Skin epidermis (tissue), 12 donors: ENCODE measurements at regions not wholly inside any gene's neighbourhood (a gene's known extent, or its start where the extent isn't known, plus 50 kb on each side); places are given as distances from the start of the nearest gene placed in this dataset.

Experiments used
- H3K27ac ChIP-seq, 21 experiments: fragments of 200-600 bp; sonication (generic) in 11 of 21; one replicate each; pipeline ENCODE4 v1.5.0; 2020; ENCODE audit warnings: mild to moderate bottlenecking in 3 of 21, inconsistent platforms in 2 of 21, moderate library complexity in 2 of 21
- H3K4me3 ChIP-seq, 7 experiments: fragments of 200-600 bp; sonication (generic) in 2 of 7; one replicate each; pipeline ENCODE4 v1.5.0; 2020; ENCODE audit warnings: inconsistent platforms in 2 of 7, mild to moderate bottlenecking in 2 of 7, moderate library complexity in 1 of 7

DNA sequence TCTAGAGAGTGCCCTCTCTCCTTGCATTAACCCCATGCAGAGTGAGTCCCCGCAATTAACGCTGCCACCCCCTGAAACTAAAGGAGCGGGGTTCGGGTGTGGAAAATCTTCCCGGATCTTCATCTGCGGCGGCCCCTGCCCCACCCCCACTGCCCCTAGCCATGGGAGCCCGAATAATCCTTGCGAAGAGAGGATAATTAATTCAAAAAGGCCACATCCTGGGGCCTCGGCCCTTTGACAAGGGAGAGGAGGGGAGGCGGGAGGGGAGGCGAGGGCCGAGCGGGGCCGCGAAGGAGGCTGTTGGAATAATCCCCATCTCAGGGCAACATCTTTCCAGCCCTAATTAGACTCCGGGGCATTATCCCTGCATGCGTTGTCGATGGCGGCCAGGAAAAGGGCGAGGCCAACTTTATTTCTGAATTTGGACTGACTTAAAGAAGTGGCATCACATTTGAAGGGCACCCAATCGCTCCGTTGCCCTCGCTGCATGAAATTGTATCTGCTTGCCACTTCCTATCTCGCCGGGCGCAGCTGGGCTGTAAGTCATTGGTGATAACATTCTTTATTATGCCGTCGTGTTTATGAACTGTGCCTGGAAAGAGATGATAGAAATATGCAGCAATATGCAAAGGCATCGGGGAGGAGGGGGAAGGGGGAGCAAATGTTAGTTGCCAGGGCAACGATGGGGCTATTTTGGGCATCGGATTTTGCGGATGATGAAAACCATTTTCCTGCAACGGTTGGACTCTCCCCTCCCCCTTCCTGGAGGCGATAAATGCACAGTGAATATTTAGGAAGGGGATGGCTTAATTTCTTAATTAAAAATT lies 387.1 kb upstream of the TNRC6C start:
- no peak overlapping the region for H3K4me3 ChIP-seq
- H3K27ac ChIP-seq, result peak overlapping the region in 1 of 21 experiments; percentile 47

DNA sequence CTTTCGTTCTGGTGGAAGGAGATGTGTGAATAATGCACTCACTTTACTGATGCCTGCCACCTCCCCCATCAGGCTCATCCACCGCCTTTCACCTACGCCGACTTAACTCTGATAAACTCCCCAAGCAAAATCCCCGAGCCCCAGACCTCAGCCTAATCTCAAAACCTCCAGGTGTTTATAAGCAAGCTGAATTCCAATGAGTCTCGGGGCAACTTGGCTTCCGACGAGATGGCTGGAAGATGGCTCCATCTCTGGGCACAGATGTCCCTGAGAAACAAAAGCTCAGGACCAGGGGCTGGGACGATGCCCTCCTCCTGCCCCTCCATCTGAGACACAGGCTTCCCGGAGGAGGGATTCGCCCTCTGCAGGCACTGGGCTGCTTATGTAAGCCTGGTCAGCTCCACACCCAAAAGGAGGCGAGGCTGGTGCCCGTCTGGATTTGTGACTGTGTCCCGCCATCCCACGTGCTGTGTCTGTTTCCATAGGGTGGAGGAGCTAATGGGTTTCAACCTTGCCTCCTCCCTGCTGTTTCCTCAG lies 386.4 kb upstream of the TNRC6C start:
- Histone ChIP-seq H3K27ac (no peak overlapping the region), H3K4me3 (no peak overlapping the region)

DNA sequence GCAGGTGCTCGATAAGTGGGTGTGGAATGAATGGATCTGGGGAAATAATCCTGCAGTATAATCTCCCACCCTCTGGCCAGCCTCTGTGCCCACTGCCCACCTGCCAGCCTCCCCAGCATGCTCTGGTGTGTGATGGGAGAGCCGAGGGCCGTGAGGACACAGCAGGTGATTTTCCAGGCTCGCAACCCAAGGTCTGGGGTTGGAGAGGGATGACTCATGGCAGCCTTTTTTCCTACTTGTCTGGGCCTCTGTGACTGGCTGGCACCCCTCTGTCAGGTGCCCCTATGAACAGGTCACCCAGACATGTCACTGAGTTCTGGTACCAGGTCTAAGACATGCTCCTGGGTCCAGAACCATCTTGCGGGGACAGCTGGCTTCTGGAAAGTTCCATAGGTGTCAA lies 385.7 kb upstream of the TNRC6C start:
- Histone ChIP-seq H3K4me3 (no peak overlapping the region), H3K27ac (no peak overlapping the region)

DNA sequence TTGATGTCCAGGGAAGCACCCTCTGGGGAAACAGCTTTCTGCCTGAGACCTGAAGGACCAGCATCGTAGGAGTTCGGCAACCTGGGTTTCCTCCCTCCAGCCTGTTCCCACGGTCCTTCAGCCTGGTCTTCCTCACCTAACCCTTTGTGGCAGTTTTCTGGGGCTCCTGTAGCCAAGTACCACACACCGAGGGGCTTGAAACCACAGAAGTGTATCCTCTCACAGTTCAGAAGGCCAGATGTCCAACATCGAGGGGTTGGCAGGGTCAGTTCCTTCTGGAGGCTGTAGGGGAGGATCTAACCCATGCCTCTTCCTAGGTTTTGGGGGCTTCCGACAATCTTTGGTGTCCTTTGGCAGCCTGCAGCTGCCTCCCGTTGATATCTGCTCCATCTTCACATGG lies 381.0 kb upstream of the TNRC6C start:
- H3K4me3 ChIP-seq, result no peak overlapping the region
- no peak overlapping the region for H3K27ac ChIP-seq

DNA sequence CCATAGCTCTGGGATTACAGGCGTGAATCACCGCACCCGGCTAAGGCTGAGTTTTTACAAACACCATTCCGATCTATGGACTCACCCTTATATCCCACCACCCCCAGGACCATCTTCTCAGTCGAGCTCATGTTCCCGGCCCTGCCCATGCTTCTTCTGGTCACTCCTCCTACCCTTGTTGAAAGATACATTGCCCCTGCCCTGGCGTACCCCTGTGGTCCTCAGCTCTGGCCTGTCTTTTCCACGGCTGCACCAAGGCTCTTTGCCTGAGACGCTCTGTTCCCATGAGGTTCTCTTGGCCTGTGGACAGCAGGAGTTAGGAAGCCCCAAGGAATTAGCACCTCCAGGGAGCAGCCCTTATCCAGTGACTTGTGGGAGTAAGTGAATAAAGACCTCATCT lies 379.4 kb upstream of the TNRC6C start:
- peak overlapping the region in 1 of 21 experiments; percentile 51 for H3K27ac ChIP-seq
- H3K4me3 ChIP-seq, result no peak overlapping the region

DNA sequence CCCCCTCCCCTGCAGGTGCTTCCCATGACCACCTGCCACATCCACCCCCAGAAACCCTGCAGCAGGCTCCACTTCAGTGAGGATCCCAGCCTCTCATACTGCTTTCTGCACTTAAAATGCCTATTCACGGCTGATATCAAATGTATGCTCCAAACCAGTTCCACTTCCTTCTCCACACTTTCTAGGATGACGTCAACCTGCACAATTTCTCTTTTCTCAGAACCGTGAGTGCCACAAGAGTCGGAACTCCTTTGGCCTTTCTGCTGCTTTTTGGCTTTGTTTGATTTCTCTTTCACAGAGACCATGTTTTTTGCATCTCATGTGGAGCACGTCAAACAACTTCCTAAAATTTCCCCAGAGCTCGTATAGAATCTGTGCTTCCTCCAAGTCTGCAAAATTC lies 378.8 kb upstream of the TNRC6C start:
- H3K27ac ChIP-seq, result peak overlapping the region in 1 of 21 experiments; percentile 51
- no peak overlapping the region for H3K4me3 ChIP-seq

DNA sequence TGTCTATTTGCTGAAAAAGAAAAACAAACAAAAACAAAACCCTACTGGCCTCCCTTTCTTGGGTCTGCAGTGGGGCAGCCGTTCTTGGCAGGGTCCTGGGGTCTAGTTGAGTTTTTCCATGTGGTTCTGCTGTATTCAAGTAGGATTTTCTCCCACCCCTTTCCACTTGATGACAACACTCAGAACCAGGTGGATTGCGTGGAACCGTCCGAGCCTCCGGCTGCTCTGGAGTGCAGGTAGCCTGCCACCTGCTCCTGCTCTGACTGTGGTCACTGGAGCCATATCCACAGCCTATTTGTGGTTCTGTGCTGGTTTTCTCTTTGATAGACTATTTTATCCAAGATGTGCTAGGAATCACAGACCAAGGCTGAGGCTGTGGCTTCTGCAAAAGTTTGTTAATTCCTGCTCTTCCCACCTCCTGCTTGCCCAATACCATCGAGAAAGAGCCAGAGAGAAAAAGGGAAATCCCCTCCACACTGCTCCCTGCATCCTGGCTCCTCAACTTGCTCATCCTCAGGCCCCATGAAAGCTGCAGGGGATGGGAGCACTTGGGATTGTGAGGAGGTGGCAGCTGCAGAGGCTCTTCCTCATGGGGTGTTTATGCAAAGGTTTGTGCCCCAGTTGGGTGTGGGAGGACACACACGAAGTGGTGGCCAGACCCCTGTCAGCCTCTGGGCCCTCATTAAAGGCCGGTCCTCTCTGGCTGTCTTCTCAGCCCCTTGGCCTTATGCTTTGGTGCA lies 377.8 kb upstream of the TNRC6C start:
- Histone ChIP-seq H3K4me3 (no peak overlapping the region), H3K27ac (no peak overlapping the region)

DNA sequence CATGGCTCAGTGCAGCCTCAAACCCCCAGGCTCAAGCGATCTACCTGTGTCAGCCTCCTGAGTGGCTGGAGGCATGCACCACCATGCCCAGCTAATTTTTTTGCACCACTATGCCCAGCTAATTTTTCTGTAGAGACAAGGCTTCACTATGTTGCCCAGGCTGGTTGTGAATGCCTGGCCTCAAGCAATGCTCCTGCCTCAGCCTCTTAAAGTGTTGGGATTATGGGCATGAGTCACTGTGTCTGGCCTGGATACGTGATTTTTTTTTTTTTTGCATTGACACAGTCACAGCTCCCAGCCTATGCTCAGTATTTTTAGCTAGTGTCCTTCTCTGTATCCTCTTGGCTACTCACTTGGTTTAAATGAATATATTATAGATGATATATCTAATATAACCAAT lies 377.0 kb upstream of the TNRC6C start:
- Histone ChIP-seq H3K27ac (no peak overlapping the region), H3K4me3 (no peak overlapping the region)

DNA sequence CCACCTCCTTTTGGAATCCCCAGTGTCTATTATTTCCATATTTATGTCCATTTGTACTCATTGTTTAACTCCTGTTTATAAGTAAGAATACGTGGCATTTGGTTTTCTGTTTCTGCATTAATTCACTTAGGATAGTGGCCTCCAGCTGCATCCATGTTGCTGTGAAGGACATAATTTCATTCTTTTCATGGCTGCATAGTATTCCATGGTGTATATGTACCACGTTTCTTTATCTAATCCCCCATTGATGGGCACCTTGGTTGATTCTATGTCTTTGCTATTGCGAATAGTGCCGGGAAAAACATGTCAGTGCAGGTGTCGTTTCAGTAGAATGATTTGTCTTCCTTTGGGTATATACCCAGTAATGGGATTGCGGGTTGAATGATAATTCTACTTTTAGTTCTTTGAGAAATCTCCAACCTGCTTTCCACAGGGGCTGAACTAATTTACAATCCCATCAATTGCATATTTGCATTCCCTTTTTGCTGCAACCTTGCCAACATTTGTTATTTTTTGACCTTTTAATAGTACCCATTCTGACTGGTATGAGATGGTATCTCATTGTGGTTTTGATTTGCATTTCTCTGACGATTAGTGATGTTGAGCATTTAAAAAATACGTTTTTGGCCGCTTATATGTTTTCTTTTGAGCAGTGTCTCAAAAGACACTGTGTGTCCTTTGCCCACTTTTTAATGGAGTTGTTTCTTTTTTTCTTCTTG lies 373.2 kb upstream of the TNRC6C start:
- Histone ChIP-seq H3K4me3 (no peak overlapping the region), H3K27ac (no peak overlapping the region)

DNA sequence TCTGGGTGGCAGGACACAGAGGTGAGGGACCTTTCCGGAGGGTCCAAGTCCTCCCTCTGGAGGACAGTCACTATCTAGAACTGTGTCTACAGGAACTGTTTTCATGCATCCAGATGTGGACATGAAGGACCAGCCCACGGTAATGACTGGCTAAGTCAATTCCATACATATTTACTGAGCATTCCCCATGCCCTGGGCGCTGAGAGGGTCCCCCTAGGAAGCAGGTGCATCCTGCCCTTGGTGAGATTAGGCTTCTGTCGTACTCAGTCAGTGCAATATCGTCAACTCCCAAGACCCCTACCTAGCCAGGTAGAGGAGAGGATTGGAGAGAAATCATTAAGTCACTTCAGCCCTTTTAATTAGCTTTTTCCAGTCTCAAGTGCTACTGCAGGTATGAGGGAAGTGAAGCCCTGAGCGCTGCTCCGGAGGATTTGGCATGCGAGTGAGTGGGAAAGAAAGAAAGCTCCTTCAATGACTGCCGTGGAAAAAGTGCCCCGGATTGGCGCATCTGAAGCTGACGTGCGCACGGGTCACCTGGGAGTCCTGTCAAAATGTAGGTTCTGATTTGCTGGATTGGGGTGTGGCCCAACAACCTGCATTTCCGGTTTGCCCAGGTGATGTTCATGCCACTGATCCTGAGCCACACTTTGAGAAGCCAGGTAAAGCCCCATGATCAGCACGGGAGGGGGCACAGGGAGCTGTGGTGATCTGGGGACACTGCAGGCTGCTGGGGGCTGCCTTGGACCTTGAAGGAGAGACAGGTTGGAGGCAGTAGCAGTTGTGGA lies 367.4 kb upstream of the TNRC6C start:
- Histone ChIP-seq H3K4me3 (no peak overlapping the region), H3K27ac (no peak overlapping the region)

DNA sequence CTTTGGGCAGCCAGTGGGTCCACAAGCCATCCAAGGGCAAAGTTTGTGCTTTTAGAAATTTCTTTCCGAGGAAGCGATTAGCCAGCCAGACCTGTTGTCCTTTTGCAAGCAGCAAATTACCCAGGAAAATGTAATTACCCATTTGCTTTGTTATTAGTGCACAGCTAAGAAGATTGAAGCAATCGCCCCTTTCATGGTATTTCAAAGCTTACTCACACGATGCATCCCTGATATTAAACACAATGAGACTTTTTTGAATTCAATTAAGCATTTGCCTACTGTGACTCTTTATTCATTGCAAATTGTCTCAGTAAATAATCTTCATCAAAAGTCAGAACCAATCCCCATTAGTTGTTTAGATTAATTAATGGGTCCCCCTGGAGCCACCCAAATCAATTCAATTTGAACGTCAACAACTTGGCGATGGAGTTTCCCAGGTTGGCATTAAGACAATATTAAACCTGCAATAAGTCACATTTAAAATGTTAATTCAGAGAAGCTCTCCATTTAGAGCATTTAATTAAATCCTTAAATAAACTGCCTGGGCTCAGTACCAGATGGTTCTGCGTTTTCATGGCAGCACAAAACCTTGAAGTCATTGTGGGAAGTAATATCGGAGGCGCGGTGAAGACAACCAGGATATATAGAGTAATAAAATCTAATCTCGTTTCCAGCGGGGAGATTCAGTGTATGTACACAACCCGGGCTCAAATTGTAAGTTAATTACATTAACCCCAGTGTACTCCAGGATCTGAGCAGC lies 366.2 kb upstream of the TNRC6C start:
- H3K27ac ChIP-seq, result no peak overlapping the region
- H3K4me3 ChIP-seq, result no peak overlapping the region

DNA sequence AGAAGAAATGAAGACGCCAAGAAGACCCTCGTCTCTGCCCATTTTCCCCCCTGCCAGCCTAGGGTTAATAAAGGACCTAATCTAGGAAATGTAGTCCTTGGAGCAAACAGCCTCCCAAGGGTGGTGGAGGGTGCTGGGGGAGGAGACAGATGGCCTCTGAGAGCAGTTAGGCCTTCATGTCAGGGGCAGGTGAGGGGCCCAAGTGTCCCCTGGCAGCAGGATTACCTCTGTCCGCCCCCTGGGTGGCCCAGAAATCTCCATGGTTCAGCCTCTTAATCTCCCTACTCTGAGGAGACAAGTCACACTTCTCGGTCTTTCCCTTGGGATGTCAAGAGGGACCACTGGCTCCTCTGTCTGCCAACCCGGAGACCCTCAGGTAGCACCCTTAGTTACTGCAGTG lies 365.4 kb upstream of the TNRC6C start:
- Histone ChIP-seq H3K4me3 (no peak overlapping the region), H3K27ac (no peak overlapping the region)

DNA sequence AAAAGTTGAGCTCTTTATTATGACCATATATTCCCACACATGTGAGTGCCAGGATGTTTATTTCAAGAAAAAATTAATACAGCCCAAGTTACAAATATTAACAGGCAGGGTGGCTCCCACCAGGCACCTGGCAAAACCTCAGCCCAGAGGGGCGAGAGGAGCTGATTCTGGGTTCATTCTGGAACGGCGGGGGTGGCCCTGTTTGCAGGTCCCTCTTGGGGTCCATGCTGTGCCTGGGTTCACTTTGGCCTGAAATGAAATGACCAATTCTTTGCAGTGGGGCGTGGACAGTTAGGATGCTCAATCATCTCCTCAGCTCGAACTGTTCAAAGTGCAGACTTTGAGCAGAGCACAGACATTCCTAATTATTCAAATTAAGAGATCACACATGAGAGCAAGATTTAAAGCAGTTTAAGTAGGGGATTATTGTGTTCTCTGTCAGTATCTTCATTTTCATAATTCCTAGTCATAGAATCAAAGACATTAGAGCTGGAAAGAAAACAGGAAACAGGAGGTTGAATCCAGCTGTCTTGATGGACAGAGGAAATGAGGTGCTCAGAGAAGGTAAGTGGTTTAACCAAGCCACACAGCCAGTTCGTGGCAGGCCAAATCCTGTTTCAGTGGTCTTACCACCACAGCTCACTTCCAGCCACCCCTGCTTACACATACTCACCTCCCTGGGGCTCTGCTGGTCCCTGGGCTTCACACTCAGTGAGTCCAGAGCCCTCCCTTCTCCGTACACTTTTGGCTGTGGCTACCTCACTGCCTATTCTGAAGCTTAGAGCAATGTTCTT lies 363.9 kb upstream of the TNRC6C start:
- no peak overlapping the region for H3K4me3 ChIP-seq

DNA sequence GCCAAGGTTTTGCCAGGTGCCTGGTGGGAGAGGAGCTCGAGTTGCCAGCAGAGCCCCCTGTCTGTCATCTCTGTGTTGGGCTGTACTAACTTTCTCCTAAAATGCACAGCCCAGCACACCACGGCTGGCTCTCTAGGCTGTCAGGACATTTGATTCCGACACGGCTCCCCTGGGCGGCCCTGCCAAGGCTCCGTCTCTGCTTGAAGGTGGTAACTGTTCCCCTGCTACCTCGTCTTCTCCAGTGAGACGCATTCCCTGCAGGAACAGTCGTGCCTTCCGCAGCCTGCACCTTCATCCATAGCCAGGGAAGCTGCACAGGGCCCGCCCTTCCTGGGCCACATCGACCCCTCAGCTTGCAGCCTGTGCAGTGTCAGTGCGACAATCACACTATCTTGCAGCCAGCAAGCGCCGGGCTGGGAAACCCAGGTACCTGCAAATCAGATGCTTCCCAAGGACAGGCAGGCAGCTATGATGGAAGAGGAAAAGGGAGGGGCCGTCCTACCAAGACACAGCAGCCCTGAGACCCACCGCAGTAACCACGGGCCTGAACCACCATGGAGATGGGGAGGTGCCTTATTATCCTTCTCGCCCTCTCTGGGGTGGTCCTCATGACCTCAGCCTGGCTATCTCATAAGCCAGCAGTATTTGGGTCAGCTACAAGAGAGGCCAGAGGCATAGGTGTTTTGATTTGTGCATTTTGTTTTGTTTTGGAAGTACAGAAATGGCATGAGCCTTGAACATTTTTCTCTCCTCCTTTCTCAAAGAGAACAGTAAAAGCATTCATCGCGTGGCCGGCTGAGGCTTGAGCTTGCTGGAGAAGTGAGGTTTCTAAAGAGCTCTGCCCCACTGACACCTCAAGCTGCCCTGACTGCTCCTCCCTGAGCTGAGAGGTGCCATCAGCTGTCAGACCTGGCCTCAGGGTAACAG lies 361.7 kb upstream of the TNRC6C start:
- H3K4me3 ChIP-seq, result no peak overlapping the region
- H3K27ac ChIP-seq, result no peak overlapping the region

More for the DNA sequence above, 363.9 kb upstream of the TNRC6C start:
- H3K27ac ChIP-seq, result no peak overlapping the region

DNA sequence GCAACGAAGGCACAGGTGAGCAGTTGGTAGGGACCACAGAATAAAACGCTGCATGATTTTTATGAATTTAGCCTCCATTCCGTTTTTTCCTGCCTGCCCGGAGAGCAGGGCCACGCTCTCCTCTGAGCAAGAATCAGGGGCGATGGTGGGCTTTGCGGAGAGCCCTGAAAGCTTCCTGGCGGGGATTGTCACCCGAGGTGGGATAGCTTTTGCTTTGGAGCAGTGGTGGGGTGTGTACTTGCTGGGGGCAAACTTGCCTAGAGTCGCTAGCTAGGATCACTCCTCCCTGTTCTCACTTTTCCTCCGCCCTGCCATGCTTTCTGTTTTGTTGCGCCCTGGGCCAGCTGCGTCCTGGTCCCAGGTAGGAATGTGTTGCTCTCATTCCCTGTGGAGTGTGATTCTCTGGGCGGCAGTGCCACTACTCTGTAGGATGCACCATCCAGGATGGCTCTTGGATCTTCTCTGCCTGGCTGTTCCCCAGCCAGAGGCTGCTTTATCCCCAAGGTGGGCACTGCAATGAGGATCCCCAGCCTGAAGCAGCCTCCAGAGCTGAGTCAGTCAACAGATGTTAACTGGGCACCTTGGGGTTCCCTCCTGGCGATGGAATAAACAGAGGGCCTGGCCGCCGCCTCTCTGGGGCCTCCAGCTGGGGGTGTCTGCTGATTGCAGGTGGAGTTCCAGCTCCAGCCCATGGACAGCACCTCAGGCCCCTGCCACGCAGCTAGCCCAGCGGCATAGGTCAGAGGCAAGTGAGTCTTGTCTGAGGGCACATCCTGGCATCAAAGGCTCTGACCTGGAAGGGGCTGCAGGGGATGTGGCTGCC lies 360.9 kb upstream of the TNRC6C start:
- no peak overlapping the region for H3K4me3 ChIP-seq
- no peak overlapping the region for H3K27ac ChIP-seq

DNA sequence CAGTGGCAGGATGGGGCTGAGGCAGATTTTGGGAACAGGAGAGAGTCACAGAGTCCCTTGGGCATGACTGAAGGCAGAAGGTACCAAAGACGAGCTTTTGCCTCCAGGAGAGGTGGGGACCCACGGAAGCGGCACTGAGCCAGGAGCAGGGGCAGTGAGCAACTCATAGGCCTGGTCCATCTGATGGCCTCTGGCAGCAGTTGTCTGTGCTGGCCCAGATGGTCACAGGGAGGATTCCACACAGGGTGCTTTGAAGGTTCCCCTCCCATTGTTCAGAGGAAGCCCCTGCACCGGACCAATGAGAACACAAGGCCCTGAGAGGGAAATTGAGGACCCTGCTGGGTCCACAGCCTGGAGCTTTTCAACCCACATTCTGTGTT lies 360.3 kb upstream of the TNRC6C start:
- Histone ChIP-seq H3K4me3 (no peak overlapping the region), H3K27ac (no peak overlapping the region)
